HPDE6-E6E7 (cell line): ENCODE measurements at regions not wholly inside any gene's neighbourhood (a gene's known extent, or its start where the extent isn't known, plus 50 kb on each side); places are given as distances from the start of the nearest gene placed in this dataset.

Experiments used
- DNase-seq: peaks from one replicate; pipeline ENCODE4 v3.0.0; 2011; ENCODE audit warnings: missing footprints; ENCODE audit errors: extremely low spot score

GRCh38 chr10:78899996-78900714 lies 168.6 kb upstream of the ZMIZ1 start:
- DNase-seq, result no peak

GRCh38 chr10:78900715-78901430 lies 167.9 kb upstream of the ZMIZ1 start:
- DNase-seq, result no peak

GRCh38 chr10:78901694-78902093 lies 167.1 kb upstream of the ZMIZ1 start:
- DNase-seq, result no peak

- DNase-seq, result no peak
Measured at GRCh38 chr10:78902815-78903214, 166.0 kb upstream of the ZMIZ1 start.

GRCh38 chr10:78903341-78903940 lies 165.3 kb upstream of the ZMIZ1 start:
- no peak for DNase-seq

GRCh38 chr10:78904196-78904595 lies 164.6 kb upstream of the ZMIZ1 start:
- DNase-seq, result no peak

GRCh38 chr10:78905015-78905956 lies 163.5 kb upstream of the ZMIZ1 start:
- no peak for DNase-seq

- no peak for DNase-seq
Measured at GRCh38 chr10:78905957-78906308, 162.8 kb upstream of the ZMIZ1 start.

- no peak for DNase-seq
Measured at GRCh38 chr10:78906734-78907390, 161.9 kb upstream of the ZMIZ1 start.

- no peak for DNase-seq
Measured at GRCh38 chr10:78907551-78908211, 161.1 kb upstream of the ZMIZ1 start.

- no peak for DNase-seq
Measured at GRCh38 chr10:78909221-78909620, 159.5 kb upstream of the ZMIZ1 start.

GRCh38 chr10:78910021-78910420 lies 158.7 kb upstream of the ZMIZ1 start:
- DNase-seq, result no peak

- no peak for DNase-seq
Measured at GRCh38 chr10:78910476-78910875, 158.3 kb upstream of the ZMIZ1 start.

- DNase-seq, result no peak
Measured at GRCh38 chr10:78910886-78911285, 157.9 kb upstream of the ZMIZ1 start.

- no peak for DNase-seq
Measured at GRCh38 chr10:78911533-78912340, 157.0 kb upstream of the ZMIZ1 start.

GRCh38 chr10:78912361-78913218 lies 156.2 kb upstream of the ZMIZ1 start:
- no peak for DNase-seq

- DNase-seq, result no peak
Measured at GRCh38 chr10:78913219-78914059, 155.3 kb upstream of the ZMIZ1 start.

GRCh38 chr10:78914060-78914378 lies 154.7 kb upstream of the ZMIZ1 start:
- DNase-seq, result no peak
